T-helper 9 cell (primary cell): ENCODE measurements at regions not wholly inside any gene's neighbourhood (a gene's known extent, or its start where the extent isn't known, plus 50 kb on each side); places are given as distances from the start of the nearest gene placed in this dataset.
A peak's percentile ranks its signal among the peaks of the same experiment; 100 is the strongest.

Experiments used
- DNase-seq: peaks from one replicate; pipeline ENCODE4 v3.0.0-alpha.2; 2020

- no peak for DNase-seq
Observed at GRCh38 chr4:77372375-77372774, 215.4 kb downstream of the CCNG2 start.

DNA sequence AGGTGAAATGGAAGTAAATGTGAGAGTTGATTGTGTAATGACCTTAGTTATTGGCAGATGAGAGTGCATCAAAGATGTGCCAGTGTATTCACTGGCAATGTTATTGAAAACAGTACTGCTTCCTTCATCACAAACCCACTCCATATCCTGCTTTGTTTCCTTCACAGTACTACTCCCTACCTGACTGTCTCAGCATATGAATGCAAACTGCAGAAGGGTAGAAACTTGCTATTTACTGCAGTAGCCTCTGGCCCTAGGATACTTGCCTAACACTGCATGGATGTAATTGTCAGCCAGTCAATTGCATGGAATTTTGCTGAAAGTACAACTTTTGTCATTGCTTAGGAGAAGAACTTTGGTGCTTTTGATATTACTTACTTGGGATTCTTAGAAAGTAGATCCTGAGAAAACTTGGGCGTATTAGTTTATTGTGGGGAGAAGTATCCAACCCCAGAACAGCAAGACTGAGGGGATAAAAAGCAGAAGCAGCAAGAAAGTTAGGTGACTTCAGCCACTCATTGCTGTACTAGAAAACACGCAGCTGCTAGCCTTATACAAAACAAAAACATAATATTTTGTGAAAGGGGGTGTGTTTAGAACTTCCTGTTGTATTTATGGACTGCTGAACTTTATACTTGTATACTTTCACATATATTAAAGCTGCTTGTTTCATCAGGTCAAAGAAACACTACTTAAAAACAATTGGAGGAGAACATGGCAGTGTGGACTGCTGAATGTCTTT lies 219.0 kb downstream of the CCNG2 start:
- DNase-seq: no peak

DNA sequence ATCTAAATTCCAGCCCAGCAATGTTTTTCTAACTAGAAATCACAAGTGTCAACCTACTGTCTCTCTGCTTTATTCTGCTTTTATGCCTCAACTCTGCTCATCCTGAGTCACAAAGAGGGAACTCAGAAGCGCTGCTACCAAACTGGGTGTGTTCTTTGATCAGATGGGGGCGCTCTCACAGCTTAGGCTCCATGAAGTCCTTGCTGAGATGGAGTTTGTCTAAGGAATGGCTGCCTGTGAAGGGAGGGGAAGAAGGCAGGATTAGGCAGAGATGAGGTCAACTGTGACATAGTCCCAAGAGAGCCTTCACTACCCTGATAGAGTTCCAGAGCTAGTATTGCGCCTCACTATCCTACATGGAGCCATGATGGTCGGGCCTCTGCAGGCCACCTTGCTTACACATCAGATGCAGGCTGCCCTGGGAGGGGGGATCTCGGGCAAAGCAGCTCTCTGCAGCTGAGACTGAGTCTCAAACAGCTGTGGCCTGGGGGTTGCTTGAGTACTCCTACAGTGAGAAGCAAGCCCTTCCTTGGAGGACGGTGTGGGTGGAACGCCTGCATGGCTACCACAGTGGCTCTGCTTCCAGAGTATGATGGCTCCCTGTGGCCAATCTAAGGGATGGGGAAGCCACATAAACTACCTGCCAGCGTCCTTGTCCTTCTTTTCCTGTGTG lies 219.9 kb downstream of the CCNG2 start:
- DNase-seq: no peak

DNA sequence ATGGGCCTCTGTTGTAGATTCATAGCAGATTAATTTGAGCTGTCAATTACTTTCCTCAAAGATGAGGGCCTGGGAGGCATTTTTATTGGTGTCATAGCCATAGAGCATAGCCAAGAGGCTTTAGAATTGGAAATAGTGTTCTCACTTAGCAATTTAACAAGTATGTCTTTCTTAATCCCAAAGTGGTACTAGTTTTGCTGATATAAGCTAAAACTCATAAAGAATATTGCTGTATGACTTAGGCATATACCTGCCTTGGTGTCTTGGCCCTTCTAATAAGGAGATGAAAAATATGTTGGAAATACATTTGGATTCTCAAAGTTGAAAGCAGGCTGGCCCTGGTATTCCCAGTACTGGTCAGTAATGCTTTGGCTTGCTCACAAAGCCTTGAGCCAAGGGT lies 221.5 kb upstream of the CXCL13 start:
- DNase-seq: no peak

GRCh38 chr4:77385124-77385969 lies 220.3 kb upstream of the CXCL13 start:
- peak; percentile 11 for DNase-seq

DNA sequence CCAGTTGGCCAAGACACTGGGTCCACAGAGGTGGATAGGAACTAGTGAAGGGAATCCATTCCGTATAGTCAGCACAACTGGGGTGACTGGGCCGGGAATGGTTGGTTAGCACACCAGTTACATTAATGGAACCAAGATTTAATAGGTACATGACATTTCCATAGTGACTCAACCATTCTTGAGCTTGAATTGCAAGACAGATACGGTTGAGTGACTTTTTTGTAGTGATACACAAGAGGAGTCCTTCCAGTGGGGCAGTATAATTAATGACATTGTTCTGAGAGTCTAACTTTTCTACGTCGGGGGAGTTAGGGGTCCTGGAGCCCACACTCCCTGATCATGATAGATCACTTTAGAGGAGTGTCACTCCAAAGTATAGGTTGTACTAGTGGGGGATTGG lies 211.6 kb upstream of the CXCL13 start:
- DNase-seq: no peak

GRCh38 chr4:77395481-77395880 lies 210.1 kb upstream of the CXCL13 start:
- DNase-seq: no peak

- DNase-seq: no peak
Observed at GRCh38 chr4:77398256-77398655, 207.4 kb upstream of the CXCL13 start.

- DNase-seq: no peak
Observed at GRCh38 chr4:77399831-77400230, 205.8 kb upstream of the CXCL13 start.

DNA sequence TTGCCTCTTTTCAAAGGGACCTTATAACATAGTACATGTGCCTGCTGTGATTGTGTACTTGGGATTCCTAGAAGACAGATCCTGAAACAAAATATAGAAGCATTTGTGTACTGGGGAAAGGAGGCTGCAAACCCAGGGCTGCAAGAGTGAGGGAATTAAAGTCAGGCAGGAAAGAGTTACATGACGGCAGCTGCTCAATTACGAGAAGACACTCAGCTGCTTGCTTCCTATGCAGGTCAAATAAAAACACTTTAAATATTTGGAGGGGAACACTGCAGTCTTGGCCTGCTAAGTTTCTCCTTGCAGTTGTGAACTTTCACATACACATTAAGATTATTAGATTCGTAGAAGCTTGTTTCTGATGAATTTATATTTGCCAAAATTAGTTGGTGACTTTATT lies 191.9 kb upstream of the CXCL13 start:
- no peak for DNase-seq

DNA sequence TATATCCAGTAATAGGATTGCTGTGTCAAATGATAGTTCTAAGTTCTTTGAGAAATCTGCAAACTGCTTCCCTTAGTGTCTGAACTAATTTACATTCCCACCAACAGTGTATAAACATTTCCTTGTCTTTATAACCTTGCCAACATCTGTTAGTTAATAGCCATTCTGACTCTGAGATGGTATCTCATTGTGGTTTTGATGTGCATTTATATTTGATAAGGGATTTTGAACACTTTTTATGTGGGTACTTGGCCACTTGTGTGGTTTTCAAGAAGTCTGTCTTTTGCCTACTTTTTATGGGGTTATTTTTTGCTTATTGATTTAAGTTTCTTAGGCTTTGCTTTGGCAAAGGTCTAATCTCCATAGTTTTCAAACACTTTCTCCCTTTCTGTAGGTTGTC lies 189.9 kb upstream of the CXCL13 start:
- DNase-seq: no peak

DNA sequence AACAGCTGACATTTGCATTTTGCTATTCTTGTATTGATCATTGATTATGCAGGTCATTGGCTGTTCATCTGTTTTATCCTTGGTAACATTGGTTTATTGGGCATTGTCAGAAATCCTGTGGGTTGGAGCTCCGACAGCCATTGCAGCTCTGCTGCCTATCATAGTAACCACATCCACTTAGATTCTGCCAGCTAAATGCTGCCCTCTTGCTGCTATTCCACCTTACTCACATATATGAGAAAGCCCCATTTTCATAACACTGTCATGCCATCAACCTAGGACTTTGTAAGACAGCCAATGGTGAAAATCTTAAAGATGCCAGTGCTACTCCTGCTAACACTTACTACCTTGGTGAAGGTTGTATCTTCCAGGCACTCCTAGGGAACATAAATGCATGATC lies 187.3 kb upstream of the CXCL13 start:
- DNase-seq: no peak

GRCh38 chr4:77430847-77431246 lies 174.8 kb upstream of the CXCL13 start:
- DNase-seq: no peak

DNA sequence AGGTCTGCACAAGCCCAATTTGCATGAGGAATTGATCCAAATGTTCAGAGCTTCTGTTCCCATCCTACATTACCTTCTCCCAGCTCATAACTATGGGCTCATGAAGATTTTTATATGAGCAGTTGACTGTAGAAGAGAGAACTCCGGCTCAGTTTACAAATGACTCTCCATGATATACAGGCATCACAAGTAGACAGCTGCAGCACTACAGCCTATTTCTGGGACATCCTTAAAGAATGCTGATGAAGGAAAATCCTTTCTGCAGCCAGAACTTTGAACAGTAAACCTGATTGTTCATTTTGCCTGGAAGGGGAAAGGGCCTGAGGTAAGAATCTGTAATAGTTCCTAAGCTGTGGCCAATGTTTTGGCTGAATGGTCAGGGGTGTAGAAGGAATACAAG lies 174.1 kb upstream of the CXCL13 start:
- no peak for DNase-seq

GRCh38 chr4:77432717-77433417 lies 172.8 kb upstream of the CXCL13 start:
- DNase-seq: no peak

- DNase-seq: no peak
Observed at GRCh38 chr4:77433418-77433733, 172.2 kb upstream of the CXCL13 start.

GRCh38 chr4:77434299-77435092 lies 171.1 kb upstream of the CXCL13 start:
- DNase-seq: no peak

- DNase-seq: no peak
Observed at GRCh38 chr4:77437079-77437478, 168.5 kb upstream of the CXCL13 start.

- no peak for DNase-seq
Observed at GRCh38 chr4:77438549-77438948, 167.1 kb upstream of the CXCL13 start.

GRCh38 chr4:77443941-77444340 lies 161.7 kb upstream of the CXCL13 start:
- no peak for DNase-seq

DNA sequence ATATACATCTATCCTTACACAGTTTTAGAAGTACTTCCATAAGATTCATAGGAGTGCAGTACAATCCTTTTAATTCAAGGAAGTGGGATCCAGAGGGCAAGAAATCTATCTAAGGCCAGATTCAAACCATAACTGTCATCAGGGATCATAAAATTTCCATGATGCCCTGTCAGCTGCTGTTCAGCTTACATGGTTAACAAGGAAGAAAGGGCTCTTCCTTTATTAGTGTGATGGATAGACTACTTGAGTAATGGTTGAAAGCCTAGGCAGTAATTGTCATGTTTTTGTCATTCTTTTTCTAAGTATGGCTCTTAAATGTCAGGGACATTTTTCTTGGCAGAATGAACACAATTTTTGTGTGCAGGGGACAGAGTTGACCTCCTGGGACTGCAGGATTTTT lies 159.8 kb upstream of the CXCL13 start:
- no peak for DNase-seq

DNA sequence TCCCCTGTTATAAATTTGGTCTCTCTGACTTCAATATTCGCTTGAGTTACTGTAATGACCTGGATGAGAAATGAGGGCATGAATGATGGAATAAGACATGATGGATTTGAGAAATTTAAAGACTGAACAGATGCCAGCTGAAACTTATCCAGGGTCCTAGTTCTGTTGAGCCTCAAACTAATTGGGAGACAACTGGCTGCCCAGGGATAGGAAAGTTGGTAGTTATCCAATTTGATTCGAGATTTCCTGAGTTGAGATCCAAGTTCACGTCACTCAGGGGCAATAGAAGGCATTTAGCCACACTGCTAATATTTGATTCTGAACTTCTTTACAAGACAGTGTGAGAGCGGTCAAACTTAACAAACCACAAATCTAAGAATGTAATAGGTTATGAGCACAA lies 159.0 kb upstream of the CXCL13 start:
- no peak for DNase-seq
